Activated CD4-positive, alpha-beta T cell treated with anti-CD3 and anti-CD28 coated beads, Interleukin-2, amount 50 U/mL, for 48 hours (primary cell): ENCODE measurements at regions not wholly inside any gene's neighbourhood (a gene's known extent, or its start where the extent isn't known, plus 50 kb on each side); places are given as distances from the start of the nearest gene placed in this dataset.

ENCODE experiments used
- DNase-seq, 2 experiments: peaks; one replicate each; pipeline ENCODE4 v3.0.0-alpha.2; 2020

DNA sequence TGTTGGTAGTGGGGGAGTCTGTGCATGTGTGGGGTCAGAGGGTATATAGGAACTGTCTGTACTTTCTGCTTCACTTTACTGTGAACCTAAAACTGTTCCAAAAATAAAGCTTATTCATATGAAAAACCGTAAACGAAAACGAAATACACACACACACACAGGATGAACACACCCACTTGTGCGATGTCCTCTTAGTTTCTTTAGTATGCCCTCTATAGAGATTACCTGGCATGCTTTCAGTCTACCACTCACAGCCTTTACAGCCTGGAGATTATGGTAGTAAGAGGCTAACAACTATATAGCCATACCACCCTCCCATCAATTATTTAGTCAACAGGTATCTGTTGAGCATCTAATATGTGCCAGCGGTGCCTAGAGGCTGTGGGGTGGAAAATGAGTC lies 60.0 kb upstream of the UBE3A start:
- DNase-seq = no peak

DNA sequence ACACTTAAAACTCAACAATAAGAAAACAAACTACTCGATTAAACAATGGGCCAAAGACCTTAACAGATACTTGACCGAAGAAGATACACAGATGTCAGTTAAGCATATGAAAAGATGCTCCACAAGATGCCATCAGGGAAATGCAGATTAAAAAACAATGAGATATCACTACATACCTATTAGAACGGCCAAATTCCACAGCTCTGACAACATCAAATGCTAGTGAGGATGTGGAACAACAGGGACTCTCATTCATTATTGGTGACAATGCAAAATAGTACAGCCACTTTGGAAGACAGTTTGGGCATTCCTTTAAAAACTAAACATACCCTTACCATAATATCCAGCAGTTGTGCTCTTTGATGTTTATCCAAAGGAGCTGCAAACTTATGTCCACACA lies 59.1 kb upstream of the UBE3A start:
- no peak for DNase-seq

DNA sequence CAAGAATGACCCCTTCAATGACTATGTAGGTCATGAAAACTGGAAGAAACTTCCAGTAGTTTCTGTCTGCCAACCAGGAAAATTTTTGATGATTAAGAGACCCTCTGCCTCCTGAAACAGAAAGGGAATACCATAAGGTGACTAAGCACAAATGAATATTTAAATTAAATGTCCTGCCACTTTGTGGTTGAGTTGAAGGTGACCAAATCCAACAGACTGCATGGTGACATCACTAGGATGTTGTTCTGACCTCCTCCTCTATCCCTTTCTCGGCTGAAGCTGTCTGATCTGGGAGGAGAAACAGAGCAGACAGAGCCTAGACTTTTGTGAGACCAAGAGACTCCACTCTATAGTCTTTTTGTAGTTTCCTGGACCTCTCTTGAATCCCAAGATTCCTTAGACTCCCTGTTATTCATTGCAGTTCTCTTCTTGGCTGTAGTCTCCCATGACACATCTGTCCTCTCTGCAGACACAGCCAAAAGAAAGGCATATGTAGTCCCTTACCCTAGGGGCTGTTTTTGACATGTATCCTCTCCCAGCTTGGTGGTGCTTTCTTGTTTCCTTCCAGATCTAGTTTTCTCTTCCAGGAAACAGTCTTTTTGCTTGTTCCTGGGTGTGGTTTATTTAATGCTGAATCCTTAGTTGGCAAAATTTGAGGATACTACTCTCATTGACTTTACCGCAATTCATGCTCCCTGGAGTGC lies 55.2 kb upstream of the UBE3A start:
- no peak for DNase-seq

DNA sequence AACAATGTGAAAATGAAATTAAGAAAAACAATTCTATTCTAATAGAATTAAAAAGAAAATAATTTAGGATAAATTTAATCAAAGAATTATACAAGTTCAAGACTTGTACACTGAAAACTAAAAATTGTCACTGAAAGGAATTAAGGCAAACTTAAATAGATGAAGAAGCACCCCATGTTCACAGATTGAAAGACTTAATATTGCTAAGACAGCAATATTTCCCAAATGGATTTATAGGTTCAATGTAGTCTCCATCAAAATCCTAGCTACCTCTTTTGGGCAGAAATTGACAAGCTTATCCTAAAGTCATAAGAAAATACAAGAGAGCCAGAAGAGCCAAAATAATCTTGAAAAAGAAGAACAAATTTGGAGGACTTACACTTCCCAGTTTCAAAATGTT lies 53.5 kb upstream of the UBE3A start:
- DNase-seq = no peak
